ENCODE measurements at regions not wholly inside any gene's neighbourhood (a gene's known extent, or its start where the extent isn't known, plus 50 kb on each side); places are given as distances from the start of the nearest gene placed in this dataset.

- Histone ChIP-seq H3K27ac (ENCODE audit: low read length) (no peak overlapping the region), H3K27me3 (ENCODE audit: control insufficient read depth, insufficient read depth, low read length) (no peaks in the 10 kb centered on the region), H3K4me3 (ENCODE audit: low read length) (no peak overlapping the region), H3K9me3 (replicated peaks; ENCODE audit: control insufficient read depth, low read depth, low read length) (no peaks in the 10 kb centered on the region), H3K4me1 (ENCODE audit: control insufficient read depth, insufficient read depth, low read length) (no peaks in the 10 kb centered on the region), H3K36me3 (ENCODE audit: control insufficient read depth, insufficient read depth, low read length) (no peaks in the 10 kb centered on the region)
- no peak for DNase-seq
- WGBS (ENCODE audit: insufficient coverage), result no CpG with 5 or more reads among the region's 1 CpG
Observed at GRCh38 chr4:83876047-83876446, 340.1 kb downstream of the GPAT3 start.

- no peaks in the 10 kb centered on the region for H3K36me3 ChIP-seq (ENCODE audit: control insufficient read depth, insufficient read depth, low read length)
- DNase-seq, result no peak
- H3K27ac ChIP-seq (ENCODE audit: low read length), result no peak overlapping the region
- no peaks in the 10 kb centered on the region for H3K9me3 ChIP-seq (replicated peaks; ENCODE audit: control insufficient read depth, low read depth, low read length)
- no CpG with 5 or more reads among the region's 2 CpGs for WGBS (ENCODE audit: insufficient coverage)
- H3K27me3 ChIP-seq (ENCODE audit: control insufficient read depth, insufficient read depth, low read length), result no peaks in the 10 kb centered on the region
- H3K4me3 ChIP-seq (ENCODE audit: low read length), result no peak overlapping the region
- H3K4me1 ChIP-seq (ENCODE audit: control insufficient read depth, insufficient read depth, low read length), result no peaks in the 10 kb centered on the region
Observed at GRCh38 chr4:83875437-83875836, 339.5 kb downstream of the GPAT3 start.

- Histone ChIP-seq H3K27me3 (ENCODE audit: control insufficient read depth, insufficient read depth, low read length) (no peaks in the 10 kb centered on the region), H3K27ac (ENCODE audit: low read length) (no peak overlapping the region), H3K4me1 (ENCODE audit: control insufficient read depth, insufficient read depth, low read length) (no peaks in the 10 kb centered on the region), H3K9me3 (replicated peaks; ENCODE audit: control insufficient read depth, low read depth, low read length) (no peaks in the 10 kb centered on the region), H3K36me3 (ENCODE audit: control insufficient read depth, insufficient read depth, low read length) (no peaks in the 10 kb centered on the region), H3K4me3 (ENCODE audit: low read length) (no peak overlapping the region)
- WGBS (ENCODE audit: insufficient coverage), result no CpG with 5 or more reads among the region's 2 CpGs
- DNase-seq, result no peak
Observed at GRCh38 chr4:83873996-83874395, 338.1 kb downstream of the GPAT3 start.

- H3K4me3 ChIP-seq (ENCODE audit: low read length), result no peak overlapping the region
- H3K27ac ChIP-seq (ENCODE audit: low read length), result no peak overlapping the region
- WGBS (ENCODE audit: insufficient coverage), result 60% methylated on average over 2 of the region's 5 CpGs
- no peaks in the 10 kb centered on the region for H3K4me1 ChIP-seq (ENCODE audit: control insufficient read depth, insufficient read depth, low read length)
- no peak for DNase-seq
- H3K9me3 ChIP-seq (replicated peaks; ENCODE audit: control insufficient read depth, low read depth, low read length), result no peaks in the 10 kb centered on the region
- H3K27me3 ChIP-seq (ENCODE audit: control insufficient read depth, insufficient read depth, low read length), result no peaks in the 10 kb centered on the region
- H3K36me3 ChIP-seq (ENCODE audit: control insufficient read depth, insufficient read depth, low read length), result no peaks in the 10 kb centered on the region
Observed at GRCh38 chr4:83870328-83870950, 334.5 kb downstream of the GPAT3 start.

GRCh38 chr4:83866834-83867621 is 331.1 kb downstream of the GPAT3 start:
- no peak for DNase-seq

GRCh38 chr4:83865417-83866150 is 329.7 kb downstream of the GPAT3 start:
- H3K9me3 ChIP-seq (replicated peaks; ENCODE audit: control insufficient read depth, low read depth, low read length), result no peaks in the 10 kb centered on the region
- H3K27me3 ChIP-seq (ENCODE audit: control insufficient read depth, insufficient read depth, low read length), result no peaks in the 10 kb centered on the region
- H3K4me3 ChIP-seq (ENCODE audit: low read length), result no peak overlapping the region
- no peaks in the 10 kb centered on the region for H3K36me3 ChIP-seq (ENCODE audit: control insufficient read depth, insufficient read depth, low read length)
- H3K4me1 ChIP-seq (ENCODE audit: control insufficient read depth, insufficient read depth, low read length), result no peaks in the 10 kb centered on the region
- no peak for DNase-seq
- no peak overlapping the region for H3K27ac ChIP-seq (ENCODE audit: low read length)
- WGBS (ENCODE audit: insufficient coverage), result 43% methylated on average over 4 of the region's 6 CpGs

More at GRCh38 chr4:83866834-83867621, 331.1 kb downstream of the GPAT3 start:
- H3K9me3 ChIP-seq (replicated peaks; ENCODE audit: control insufficient read depth, low read depth, low read length), result no peaks in the 10 kb centered on the region
- H3K27ac ChIP-seq (ENCODE audit: low read length), result no peak overlapping the region
- H3K36me3 ChIP-seq (ENCODE audit: control insufficient read depth, insufficient read depth, low read length), result no peaks in the 10 kb centered on the region
- no peaks in the 10 kb centered on the region for H3K27me3 ChIP-seq (ENCODE audit: control insufficient read depth, insufficient read depth, low read length)
- WGBS (ENCODE audit: insufficient coverage), result no CpG with 5 or more reads among the region's 4 CpGs
- H3K4me1 ChIP-seq (ENCODE audit: control insufficient read depth, insufficient read depth, low read length), result no peaks in the 10 kb centered on the region
- H3K4me3 ChIP-seq (ENCODE audit: low read length), result no peak overlapping the region

- Histone ChIP-seq H3K27ac (ENCODE audit: low read length) (no peak overlapping the region), H3K4me3 (ENCODE audit: low read length) (no peak overlapping the region), H3K9me3 (replicated peaks; ENCODE audit: control insufficient read depth, low read depth, low read length) (no peaks in the 10 kb centered on the region), H3K27me3 (ENCODE audit: control insufficient read depth, insufficient read depth, low read length) (no peaks in the 10 kb centered on the region), H3K36me3 (ENCODE audit: control insufficient read depth, insufficient read depth, low read length) (no peaks in the 10 kb centered on the region), H3K4me1 (ENCODE audit: control insufficient read depth, insufficient read depth, low read length) (no peaks in the 10 kb centered on the region)
- 52% methylated on average over 3 of the region's 4 CpGs for WGBS (ENCODE audit: insufficient coverage)
- DNase-seq, result no peak
Observed at GRCh38 chr4:83864097-83864817, 328.3 kb downstream of the GPAT3 start.

- H3K4me3 ChIP-seq (ENCODE audit: low read length), result no peak overlapping the region
- no peaks in the 10 kb centered on the region for H3K36me3 ChIP-seq (ENCODE audit: control insufficient read depth, insufficient read depth, low read length)
- no peak for DNase-seq
- 90% methylated on average over 3 of the region's 10 CpGs for WGBS (ENCODE audit: insufficient coverage)
- H3K4me1 ChIP-seq (ENCODE audit: control insufficient read depth, insufficient read depth, low read length), result no peaks in the 10 kb centered on the region
- H3K27me3 ChIP-seq (ENCODE audit: control insufficient read depth, insufficient read depth, low read length), result no peaks in the 10 kb centered on the region
- H3K27ac ChIP-seq (ENCODE audit: low read length), result no peak overlapping the region
- H3K9me3 ChIP-seq (replicated peaks; ENCODE audit: control insufficient read depth, low read depth, low read length), result no peaks in the 10 kb centered on the region
Observed at GRCh38 chr4:83862471-83862870, 326.6 kb downstream of the GPAT3 start.

- Histone ChIP-seq H3K9me3 (replicated peaks; ENCODE audit: control insufficient read depth, low read depth, low read length) (no peaks in the 10 kb centered on the region), H3K4me1 (ENCODE audit: control insufficient read depth, insufficient read depth, low read length) (no peaks in the 10 kb centered on the region), H3K27ac (ENCODE audit: low read length) (no peak overlapping the region), H3K36me3 (ENCODE audit: control insufficient read depth, insufficient read depth, low read length) (no peaks in the 10 kb centered on the region), H3K4me3 (ENCODE audit: low read length) (no peak overlapping the region), H3K27me3 (ENCODE audit: control insufficient read depth, insufficient read depth, low read length) (no peaks in the 10 kb centered on the region)
- DNase-seq, result no peak
- no CpG with 5 or more reads among the region's 2 CpGs for WGBS (ENCODE audit: insufficient coverage)
Observed at GRCh38 chr4:83860200-83860599, 324.3 kb downstream of the GPAT3 start.

- 70% methylated on average over 2 of the region's 5 CpGs for WGBS (ENCODE audit: insufficient coverage)
- H3K4me1 ChIP-seq (ENCODE audit: control insufficient read depth, insufficient read depth, low read length), result no peaks in the 10 kb centered on the region
- DNase-seq, result no peak
- H3K27ac ChIP-seq (ENCODE audit: low read length), result no peak overlapping the region
- no peaks in the 10 kb centered on the region for H3K9me3 ChIP-seq (replicated peaks; ENCODE audit: control insufficient read depth, low read depth, low read length)
- no peaks in the 10 kb centered on the region for H3K36me3 ChIP-seq (ENCODE audit: control insufficient read depth, insufficient read depth, low read length)
- H3K27me3 ChIP-seq (ENCODE audit: control insufficient read depth, insufficient read depth, low read length), result no peaks in the 10 kb centered on the region
- H3K4me3 ChIP-seq (ENCODE audit: low read length), result no peak overlapping the region
Observed at GRCh38 chr4:83858131-83858530, 322.2 kb downstream of the GPAT3 start.

Data from muscle of leg (tissue), 3 donors.